ENCODE measurements at regions not wholly inside any gene's neighbourhood (a gene's known extent, or its start where the extent isn't known, plus 50 kb on each side); places are given as distances from the start of the nearest gene placed in this dataset.
"Not testable (repeated sequence)": the region's sequence is repeated elsewhere in the genome, so short reads cannot be mapped to it uniquely, and the experiment has no call there.

GRCh38 chr4:124053872-124054538 is 657.4 kb downstream of the SPRY1 start:
- no peak for DNase-seq (ENCODE audit: low spot score)

- DNase-seq (ENCODE audit: low spot score) = no peak
Observed at GRCh38 chr4:124055336-124055735, 657.2 kb downstream of the ANKRD50 start.

GRCh38 chr4:124055896-124056295 is 656.6 kb downstream of the ANKRD50 start:
- DNase-seq (ENCODE audit: low spot score) = no peak

- DNase-seq (ENCODE audit: low spot score) = no peak
Observed at GRCh38 chr4:124060261-124060918, 652.1 kb downstream of the ANKRD50 start.

- DNase-seq (ENCODE audit: low spot score) = no peak
Observed at GRCh38 chr4:124061413-124061812, 651.1 kb downstream of the ANKRD50 start.

- no peak for DNase-seq (ENCODE audit: low spot score)
Observed at GRCh38 chr4:124065422-124065821, 647.1 kb downstream of the ANKRD50 start.

- no peak for DNase-seq (ENCODE audit: low spot score)
Observed at GRCh38 chr4:124065936-124066335, 646.6 kb downstream of the ANKRD50 start.

- no peak for DNase-seq (ENCODE audit: low spot score)
Observed at GRCh38 chr4:124066595-124066994, 645.9 kb downstream of the ANKRD50 start.

GRCh38 chr4:124067046-124067445 is 645.5 kb downstream of the ANKRD50 start:
- DNase-seq (ENCODE audit: low spot score) = no peak

- DNase-seq (ENCODE audit: low spot score) = no peak
Observed at GRCh38 chr4:124070688-124071484, 641.6 kb downstream of the ANKRD50 start.

GRCh38 chr4:124075276-124075675 is 637.3 kb downstream of the ANKRD50 start:
- DNase-seq (ENCODE audit: low spot score) = not testable (repeated sequence)

GRCh38 chr4:124079174-124079780 is 633.3 kb downstream of the ANKRD50 start:
- no peak for DNase-seq (ENCODE audit: low spot score)

GRCh38 chr4:124083711-124084110 is 628.8 kb downstream of the ANKRD50 start:
- DNase-seq (ENCODE audit: low spot score) = no peak

- no peak for DNase-seq (ENCODE audit: low spot score)
Observed at GRCh38 chr4:124085561-124086180, 626.9 kb downstream of the ANKRD50 start.

- DNase-seq (ENCODE audit: low spot score) = no peak
Observed at GRCh38 chr4:124090021-124090420, 622.5 kb downstream of the ANKRD50 start.

GRCh38 chr4:124092101-124092500 is 620.4 kb downstream of the ANKRD50 start:
- no peak for DNase-seq (ENCODE audit: low spot score)

GRCh38 chr4:124092541-124092984 is 620.0 kb downstream of the ANKRD50 start:
- DNase-seq (ENCODE audit: low spot score) = no peak

GRCh38 chr4:124095621-124096020 is 616.9 kb downstream of the ANKRD50 start:
- no peak for DNase-seq (ENCODE audit: low spot score)

- DNase-seq (ENCODE audit: low spot score) = no peak
Observed at GRCh38 chr4:124096290-124096689, 616.2 kb downstream of the ANKRD50 start.

- DNase-seq (ENCODE audit: low spot score) = no peak
Observed at GRCh38 chr4:124097447-124097846, 615.1 kb downstream of the ANKRD50 start.

- no peak for DNase-seq (ENCODE audit: low spot score)
Observed at GRCh38 chr4:124104101-124104500, 608.4 kb downstream of the ANKRD50 start.

GRCh38 chr4:124104628-124105027 is 607.9 kb downstream of the ANKRD50 start:
- no peak for DNase-seq (ENCODE audit: low spot score)

Data from HuH-7.5 (cell line).